WERI-Rb-1 (cell line): ENCODE measurements at regions not wholly inside any gene's neighbourhood (a gene's known extent, or its start where the extent isn't known, plus 50 kb on each side); places are given as distances from the start of the nearest gene placed in this dataset.

Source experiments
- DNase-seq: peaks from one replicate; pipeline ENCODE4 v3.0.0-alpha.2; 2020
- H3K27ac ChIP-seq: fragments of 250-450 bp; sonication (Bioruptor Pico); 2 replicates; pipeline ENCODE4 v1.5.1; 2020; ENCODE audit warnings: mild to moderate bottlenecking, moderate library complexity
- H3K27me3 ChIP-seq: fragments of 250-450 bp; sonication (Bioruptor Pico); 2 replicates; pipeline ENCODE4 v1.5.1; 2021; ENCODE audit warnings: mild to moderate bottlenecking, low read depth, moderate library complexity; ENCODE audit not compliant: insufficient read depth, severe bottlenecking
- H3K36me3 ChIP-seq: fragments of 250-450 bp; sonication (Bioruptor Pico); 2 replicates; pipeline ENCODE4 v1.5.1; 2020; ENCODE audit warnings: mild to moderate bottlenecking, moderate library complexity
- H3K4me3 ChIP-seq: 2 replicates; pipeline ENCODE4 v1.5.1; 2011; ENCODE audit warnings: low read depth, mild to moderate bottlenecking, control low read depth, low read length
- H3K9me3 ChIP-seq: fragments of 250-450 bp; sonication (Bioruptor Pico); 2 replicates; pipeline ENCODE4 v1.5.1; 2021; ENCODE audit warnings: mild to moderate bottlenecking, moderate library complexity; ENCODE audit not compliant: severe bottlenecking
- TF ChIP-seq, protein P1 (sequence below): IDR thresholded peaks from 2 replicates; pipeline ENCODE4 v1.5.1; 2011; ENCODE audit warnings: low read depth, mild to moderate bottlenecking, control low read depth, inconsistent platforms, low read length

DNA sequence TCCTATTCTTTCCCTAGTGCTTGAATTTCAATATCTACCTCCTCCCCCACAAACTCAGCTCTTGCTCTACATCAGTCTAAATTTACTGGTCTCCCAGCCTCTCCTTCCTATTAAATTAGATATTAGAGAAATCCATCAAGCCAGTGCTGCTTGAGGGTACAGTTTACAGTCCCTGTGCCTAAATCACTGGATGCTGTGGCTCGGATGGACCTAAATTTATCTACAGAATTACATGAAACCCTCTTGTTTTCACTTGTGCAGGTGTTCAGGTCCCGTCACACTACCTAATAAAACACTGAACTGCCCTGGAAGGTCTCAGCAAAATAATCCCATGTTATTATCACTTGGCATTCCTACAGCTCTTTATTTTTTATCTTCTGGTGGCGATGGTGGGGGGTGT, 134.7 kb upstream of the E2F8 start:
- TF ChIP-seq, protein P1, sequence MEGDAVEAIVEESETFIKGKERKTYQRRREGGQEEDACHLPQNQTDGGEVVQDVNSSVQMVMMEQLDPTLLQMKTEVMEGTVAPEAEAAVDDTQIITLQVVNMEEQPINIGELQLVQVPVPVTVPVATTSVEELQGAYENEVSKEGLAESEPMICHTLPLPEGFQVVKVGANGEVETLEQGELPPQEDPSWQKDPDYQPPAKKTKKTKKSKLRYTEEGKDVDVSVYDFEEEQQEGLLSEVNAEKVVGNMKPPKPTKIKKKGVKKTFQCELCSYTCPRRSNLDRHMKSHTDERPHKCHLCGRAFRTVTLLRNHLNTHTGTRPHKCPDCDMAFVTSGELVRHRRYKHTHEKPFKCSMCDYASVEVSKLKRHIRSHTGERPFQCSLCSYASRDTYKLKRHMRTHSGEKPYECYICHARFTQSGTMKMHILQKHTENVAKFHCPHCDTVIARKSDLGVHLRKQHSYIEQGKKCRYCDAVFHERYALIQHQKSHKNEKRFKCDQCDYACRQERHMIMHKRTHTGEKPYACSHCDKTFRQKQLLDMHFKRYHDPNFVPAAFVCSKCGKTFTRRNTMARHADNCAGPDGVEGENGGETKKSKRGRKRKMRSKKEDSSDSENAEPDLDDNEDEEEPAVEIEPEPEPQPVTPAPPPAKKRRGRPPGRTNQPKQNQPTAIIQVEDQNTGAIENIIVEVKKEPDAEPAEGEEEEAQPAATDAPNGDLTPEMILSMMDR, result no peak
- H3K9me3 ChIP-seq, result no peaks in the 10 kb centered on the region
- no peaks in the 10 kb centered on the region for H3K36me3 ChIP-seq
- no peak for DNase-seq
- no peak overlapping the region for H3K4me3 ChIP-seq
- H3K27ac ChIP-seq, result no peak overlapping the region
- peaks cover 38% of the 10 kb centered on the region for H3K27me3 ChIP-seq

DNA sequence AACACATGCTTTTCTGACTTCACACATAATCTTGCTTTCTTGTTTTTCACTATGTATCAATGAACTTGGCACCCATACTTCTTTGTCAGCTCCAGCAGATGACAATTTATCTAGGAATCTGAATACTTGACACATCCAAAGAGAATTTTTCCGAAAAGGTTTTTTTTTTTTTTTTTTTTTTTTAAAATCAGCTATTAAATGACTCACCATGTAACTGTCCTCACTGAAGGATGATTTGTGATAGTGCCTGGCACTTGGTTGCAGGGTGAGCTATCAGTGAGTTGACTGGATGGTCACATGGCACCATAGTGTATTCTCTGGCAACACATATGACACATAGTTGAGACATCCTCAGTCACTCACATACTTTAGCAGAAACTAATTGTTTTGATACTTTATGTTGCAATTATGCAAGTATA, 133.4 kb upstream of the E2F8 start:
- Histone ChIP-seq H3K36me3 (no peaks in the 10 kb centered on the region), H3K4me3 (no peak overlapping the region), H3K27me3 (peaks cover 35% of the 10 kb centered on the region), H3K9me3 (no peaks in the 10 kb centered on the region), H3K27ac (no peak overlapping the region)
- TF ChIP-seq, protein P1, result no peak
- no peak for DNase-seq

DNA sequence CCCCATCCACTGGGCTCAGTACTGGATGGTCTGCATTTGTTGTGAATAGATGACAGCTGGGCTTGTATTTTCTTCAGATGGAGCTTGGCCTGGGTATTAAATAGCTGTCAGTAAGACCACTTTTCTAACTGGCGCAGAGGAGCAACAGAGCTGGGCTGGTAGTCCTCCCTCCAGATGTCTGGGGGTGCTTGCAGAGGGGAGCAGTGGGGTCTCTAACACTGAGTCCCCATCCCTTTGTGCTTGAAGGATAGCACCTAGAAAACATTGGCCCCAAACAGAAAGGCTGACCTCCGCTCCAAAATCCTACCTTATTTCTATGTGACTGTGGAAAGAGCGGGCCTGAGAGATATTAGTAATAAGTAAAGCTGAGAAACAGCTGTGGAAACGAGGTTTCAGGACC, 131.6 kb upstream of the E2F8 start:
- Histone ChIP-seq H3K4me3 (no peak overlapping the region), H3K9me3 (no peaks in the 10 kb centered on the region), H3K27ac (no peak overlapping the region), H3K27me3 (peaks cover 35% of the 10 kb centered on the region), H3K36me3 (no peaks in the 10 kb centered on the region)
- DNase-seq, result no peak
- TF ChIP-seq, protein P1, result no peak

DNA sequence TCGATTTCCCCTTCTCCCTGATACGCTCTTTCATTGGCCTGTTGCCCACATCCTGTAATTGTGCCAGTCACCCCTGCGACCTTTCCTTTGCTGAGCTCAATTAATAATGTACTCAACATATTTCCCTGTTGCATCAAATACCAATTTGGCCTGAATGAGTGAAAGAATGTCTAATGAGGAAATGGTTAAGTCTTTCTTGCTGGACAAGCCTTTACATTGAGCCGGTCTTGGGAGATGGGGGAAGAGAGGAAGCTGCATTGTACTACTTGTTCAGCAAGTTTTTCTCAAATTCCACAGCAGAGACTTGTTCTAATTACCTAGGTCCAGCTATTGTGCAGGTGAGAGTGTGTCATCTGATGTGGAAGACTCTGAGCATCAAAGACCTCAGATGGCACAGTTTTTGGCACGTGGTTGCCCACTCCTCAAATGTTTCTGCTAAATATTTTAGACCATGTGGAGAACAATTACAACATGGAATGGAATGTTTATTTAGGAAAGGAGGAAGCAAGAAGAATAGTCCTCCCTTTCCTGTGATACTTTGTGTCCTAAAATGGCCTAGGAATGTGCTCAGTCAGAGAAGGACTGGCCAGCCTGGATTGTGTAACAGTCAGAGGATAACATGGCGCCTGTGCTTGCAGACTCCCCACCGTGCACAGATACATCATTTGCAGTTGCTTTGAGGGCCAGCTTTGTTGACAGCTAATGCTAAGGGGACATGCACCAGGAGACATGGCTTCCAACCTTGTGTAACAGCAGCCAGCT, 129.5 kb upstream of the E2F8 start:
- H3K36me3 ChIP-seq, result no peaks in the 10 kb centered on the region
- H3K9me3 ChIP-seq, result no peaks in the 10 kb centered on the region
- TF ChIP-seq, protein P1, result no peak
- DNase-seq, result no peak
- no peak overlapping the region for H3K27ac ChIP-seq
- H3K27me3 ChIP-seq, result peaks cover 16% of the 10 kb centered on the region
- no peak overlapping the region for H3K4me3 ChIP-seq

DNA sequence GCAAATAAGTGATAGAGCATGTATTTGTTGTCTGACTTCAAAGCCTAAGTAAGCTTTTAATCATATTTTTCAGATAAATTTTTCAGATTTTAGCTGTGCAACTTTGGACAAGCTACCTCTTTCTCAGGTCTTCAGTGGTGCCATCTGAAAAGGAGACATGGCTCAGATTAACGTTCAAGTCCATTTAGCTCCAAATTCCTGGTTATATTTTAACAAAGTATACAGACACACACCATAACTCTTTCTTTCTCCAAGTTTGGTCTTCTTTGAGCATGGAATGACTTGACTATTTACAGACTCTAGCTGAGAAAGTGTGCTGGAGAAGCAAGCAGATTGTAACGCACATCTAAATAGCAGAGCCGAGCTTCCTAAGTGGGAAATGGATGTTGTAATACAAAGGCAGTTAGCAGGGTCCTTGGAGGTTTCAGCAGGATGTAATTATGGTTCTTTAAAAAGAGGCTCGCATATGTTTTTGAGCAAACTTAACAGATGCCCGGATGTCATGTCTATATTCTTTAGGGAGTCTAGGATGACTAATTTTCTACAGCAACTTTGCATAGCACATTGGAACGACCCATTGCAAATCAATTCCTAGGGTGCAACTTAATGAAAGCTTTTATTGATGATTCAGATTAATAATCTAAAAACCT, 128.1 kb upstream of the E2F8 start:
- no peaks in the 10 kb centered on the region for H3K36me3 ChIP-seq
- peaks cover 14% of the 10 kb centered on the region for H3K27me3 ChIP-seq
- no peak overlapping the region for H3K4me3 ChIP-seq
- no peak overlapping the region for H3K27ac ChIP-seq
- TF ChIP-seq, protein P1, result no peak
- no peaks in the 10 kb centered on the region for H3K9me3 ChIP-seq
- DNase-seq, result no peak
